UCSD-AML1 (cell line): ENCODE measurements at regions not wholly inside any gene's neighbourhood (a gene's known extent, or its start where the extent isn't known, plus 50 kb on each side); places are given as distances from the start of the nearest gene placed in this dataset.

Source experiments
- DNase-seq: peaks from one replicate; lab custom pipeline; 2025; ENCODE audit not compliant: unreplicated experiment; lab: John Stamatoyannopoulos, UW

- DNase-seq = no peak
Observed at GRCh38 chr12:66045506-66045905, 85.0 kb downstream of the LLPH start.

- no peak for DNase-seq
Observed at GRCh38 chr12:66044731-66045130, 85.8 kb downstream of the LLPH start.

- DNase-seq = no peak
Observed at GRCh38 chr12:66043035-66043434, 87.5 kb downstream of the LLPH start.

GRCh38 chr12:66041651-66042363 is 88.7 kb downstream of the LLPH start:
- no peak for DNase-seq

GRCh38 chr12:66036317-66036716 is 94.2 kb downstream of the LLPH start:
- no peak for DNase-seq

GRCh38 chr12:66035288-66035966 is 95.1 kb downstream of the LLPH start:
- DNase-seq = no peak

GRCh38 chr12:66033151-66033550 is 97.4 kb downstream of the LLPH start:
- DNase-seq = no peak

GRCh38 chr12:66032739-66033138 is 97.8 kb downstream of the LLPH start:
- no peak for DNase-seq

- DNase-seq = no peak
Observed at GRCh38 chr12:66030217-66030781, 100.3 kb downstream of the LLPH start.

GRCh38 chr12:66028390-66028789 is 102.2 kb downstream of the LLPH start:
- DNase-seq = no peak

- no peak for DNase-seq
Observed at GRCh38 chr12:66025477-66025876, 105.1 kb downstream of the LLPH start.

GRCh38 chr12:66024949-66025348 is 105.6 kb downstream of the LLPH start:
- no peak for DNase-seq

- DNase-seq = no peak
Observed at GRCh38 chr12:66020481-66020880, 110.1 kb downstream of the LLPH start.

GRCh38 chr12:66017736-66018135 is 112.8 kb downstream of the LLPH start:
- no peak for DNase-seq
